ENCODE measurements at regions not wholly inside any gene's neighbourhood (a gene's known extent, or its start where the extent isn't known, plus 50 kb on each side); places are given as distances from the start of the nearest gene placed in this dataset.

- no peak overlapping the region for H3K4me3 ChIP-seq (ENCODE audit: insufficient read depth, low read depth, low read length)
- H2BK5ac ChIP-seq (ENCODE audit: low read depth, low read length, poor library complexity, severe bottlenecking), result no peak overlapping the region
- H3K36me3 ChIP-seq (ENCODE audit: control insufficient read depth, insufficient read depth, low read length), result no peaks in the 10 kb centered on the region
- H4K5ac ChIP-seq (ENCODE audit: low read depth, low read length), result no peak overlapping the region
- no peak overlapping the region for H3K4ac ChIP-seq (ENCODE audit: low read depth, low read length)
- H3K14ac ChIP-seq (replicated peaks; ENCODE audit: low read depth, low read length), result no peak overlapping the region
- no peak overlapping the region for H2BK15ac ChIP-seq (ENCODE audit: low read depth, low read length)
- no peak overlapping the region for H3K4me2 ChIP-seq (ENCODE audit: low read depth, low read length)
- H3K9me3 ChIP-seq (ENCODE audit: control insufficient read depth, insufficient read depth, low read length), result peaks cover 6% of the 10 kb centered on the region
- DNase-seq, result no peak
- no peaks in the 10 kb centered on the region; the same call in 1 of the 2 replicates for H3K9me1 ChIP-seq (ENCODE audit: insufficient read depth, low read length)
- in situ Hi-C loops (cut with MboI; ENCODE audit: low sequenced_read_pairs) (loop anchor here (25.0 kb wide), 1 partner anchor 528 kb away; no protein-coding TSS in a partner anchor), intact Hi-C loops (cut with micrococcal nuclease) (no loop called here), dilution Hi-C loops (cut with HindIII; ENCODE audit: low sequenced_read_pairs, unreplicated experiment) (no loop called here)
- no peak overlapping the region for H2BK20ac ChIP-seq (ENCODE audit: low read depth, low read length)
- no peak overlapping the region for H2AK9ac ChIP-seq (replicated peaks; ENCODE audit: low read depth, low read length, poor library complexity)
- H3K23ac ChIP-seq (ENCODE audit: low read depth, low read length), result no peak overlapping the region
- H3K56ac ChIP-seq (ENCODE audit: extremely low read depth, insufficient read depth, low read length), result no peak overlapping the region
- H3K27ac ChIP-seq (ENCODE audit: insufficient read depth, low read length), result no peak overlapping the region
- H4K8ac ChIP-seq (ENCODE audit: low read depth in 2 of 2, low read length in 2 of 2), result no peak overlapping the region
- no peak for ATAC-seq (ENCODE audit: low read depth)
- no peak overlapping the region for H4K91ac ChIP-seq (ENCODE audit: insufficient read depth, low read depth, low read length)
- POLR2A ChIA-PET (ENCODE audit: unreplicated experiment), result no interaction called here
- no peaks in the 10 kb centered on the region for H3K4me1 ChIP-seq (ENCODE audit: control insufficient read depth, insufficient read depth, low read length)
- H3K18ac ChIP-seq (ENCODE audit: low read depth, low read length), result no peak overlapping the region
- no TSS peak for BruUV-seq (replicated peaks)
- no peaks in the 10 kb centered on the region for H4K20me1 ChIP-seq (ENCODE audit: insufficient read depth, low read length)
- no peak overlapping the region for H2BK120ac ChIP-seq (ENCODE audit: low read depth, low read length)
- H2AFZ ChIP-seq (replicated peaks; ENCODE audit: low read length, poor library complexity), result no peak overlapping the region
- no peak overlapping the region for H2AK5ac ChIP-seq (ENCODE audit: low read depth, low read length)
- H3K9ac ChIP-seq (ENCODE audit: low read depth, low read length), result no peak overlapping the region
- no CpG with 5 or more reads among the region's 2 CpGs for WGBS, 2 experiments (ENCODE audit: extremely low coverage in 2 of 2, insufficient read length in 1 of 2)
- TF ChIP-seq MAZ (IDR thresholded peaks at IDR 0.05; ENCODE audit: borderline replicate concordance, low read depth, low read length) (no peak), NFE2L2 (IDR thresholded peaks at IDR 0.05; ENCODE audit: low read depth, low read length) (no peak), SMC3 (IDR thresholded peaks at IDR 0.05; ENCODE audit: low read depth, low read length) (no peak), RFX5 (IDR thresholded peaks at IDR 0.05; ENCODE audit: low read depth, low read length) (no peak), POLR2A (IDR thresholded peaks at IDR 0.05; ENCODE audit: low read depth, low read length) (no peak), MAFK (IDR thresholded peaks at IDR 0.05; ENCODE audit: low read depth, low read length) (no peak), MXI1 (IDR thresholded peaks at IDR 0.05; ENCODE audit: borderline replicate concordance, low read depth, low read length) (no peak), RCOR1 (IDR thresholded peaks at IDR 0.05; ENCODE audit: insufficient replicate concordance, low read length) (no peak), CHD1 (IDR thresholded peaks at IDR 0.05; ENCODE audit: low read depth, low read length) (no peak), ELK1 (IDR thresholded peaks at IDR 0.05; ENCODE audit: borderline replicate concordance, low read depth, low read length) (no peak), RAD21 (IDR thresholded peaks at IDR 0.05; ENCODE audit: low read length) (no peak), CEBPB (IDR thresholded peaks at IDR 0.05; ENCODE audit: low read depth, low read length) (no peak), USF2 (IDR thresholded peaks at IDR 0.05; ENCODE audit: low read depth, low read length) (no peak), BHLHE40 (IDR thresholded peaks at IDR 0.05; ENCODE audit: low read depth, low read length) (no peak), FOS (IDR thresholded peaks at IDR 0.05; ENCODE audit: low read depth, low read length) (no peak)
- TF ChIP-seq, protein P1, sequence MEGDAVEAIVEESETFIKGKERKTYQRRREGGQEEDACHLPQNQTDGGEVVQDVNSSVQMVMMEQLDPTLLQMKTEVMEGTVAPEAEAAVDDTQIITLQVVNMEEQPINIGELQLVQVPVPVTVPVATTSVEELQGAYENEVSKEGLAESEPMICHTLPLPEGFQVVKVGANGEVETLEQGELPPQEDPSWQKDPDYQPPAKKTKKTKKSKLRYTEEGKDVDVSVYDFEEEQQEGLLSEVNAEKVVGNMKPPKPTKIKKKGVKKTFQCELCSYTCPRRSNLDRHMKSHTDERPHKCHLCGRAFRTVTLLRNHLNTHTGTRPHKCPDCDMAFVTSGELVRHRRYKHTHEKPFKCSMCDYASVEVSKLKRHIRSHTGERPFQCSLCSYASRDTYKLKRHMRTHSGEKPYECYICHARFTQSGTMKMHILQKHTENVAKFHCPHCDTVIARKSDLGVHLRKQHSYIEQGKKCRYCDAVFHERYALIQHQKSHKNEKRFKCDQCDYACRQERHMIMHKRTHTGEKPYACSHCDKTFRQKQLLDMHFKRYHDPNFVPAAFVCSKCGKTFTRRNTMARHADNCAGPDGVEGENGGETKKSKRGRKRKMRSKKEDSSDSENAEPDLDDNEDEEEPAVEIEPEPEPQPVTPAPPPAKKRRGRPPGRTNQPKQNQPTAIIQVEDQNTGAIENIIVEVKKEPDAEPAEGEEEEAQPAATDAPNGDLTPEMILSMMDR (conservative IDR thresholded peaks at IDR 0.05; ENCODE audit: low read depth, low read length), result no peak
- H3K27me3 ChIP-seq (ENCODE audit: control insufficient read depth, insufficient read depth, low read length), result peaks cover 15% of the 10 kb centered on the region
- CTCF ChIA-PET, result no interaction called here
- no peaks in the 10 kb centered on the region for H3K79me1 ChIP-seq (ENCODE audit: low read depth in 1 of 2, low read length in 2 of 2)
Observed at GRCh38 chr3:194865615-194866014, 179.9 kb downstream of the FAM43A start.

Measured in IMR-90 (cell line).